PC-9 (cell line): ENCODE measurements at regions not wholly inside any gene's neighbourhood (a gene's known extent, or its start where the extent isn't known, plus 50 kb on each side); places are given as distances from the start of the nearest gene placed in this dataset.

ENCODE experiments used
- CTCF ChIP-seq: fragments of 200-600 bp; sonication (generic); conservative IDR thresholded peaks from 2 replicates; pipeline ENCODE4 v1.6.1; 2017; ENCODE audit warnings: mixed run types, antibody characterized with exemption, mild to moderate bottlenecking, moderate library complexity
- EZH2 ChIP-seq: fragments of 200-600 bp; sonication (generic); IDR thresholded peaks from 2 replicates; pipeline ENCODE4 v1.8.0; 2017; ENCODE audit warnings: antibody characterized with exemption, low read depth

GRCh38 chr6:21678990-21679389, 85.4 kb downstream of the SOX4 start:
- TF ChIP-seq CTCF (no peak), EZH2 (no peak)
